GM19452 (cell line): ENCODE measurements at regions not wholly inside any gene's neighbourhood (a gene's known extent, or its start where the extent isn't known, plus 50 kb on each side); places are given as distances from the start of the nearest gene placed in this dataset.
A peak's percentile ranks its signal among the peaks of the same experiment; 100 is the strongest.

Source experiments
- ATAC-seq: cut with Tn5 transposase; IDR thresholded peaks from one replicate; pipeline ENCODE4 v1.9.1; 2021; ENCODE audit not compliant: unreplicated experiment

- ATAC-seq, result no peak
Measured at GRCh38 chr9:18208166-18209059, 265.5 kb upstream of the ADAMTSL1 start.

DNA sequence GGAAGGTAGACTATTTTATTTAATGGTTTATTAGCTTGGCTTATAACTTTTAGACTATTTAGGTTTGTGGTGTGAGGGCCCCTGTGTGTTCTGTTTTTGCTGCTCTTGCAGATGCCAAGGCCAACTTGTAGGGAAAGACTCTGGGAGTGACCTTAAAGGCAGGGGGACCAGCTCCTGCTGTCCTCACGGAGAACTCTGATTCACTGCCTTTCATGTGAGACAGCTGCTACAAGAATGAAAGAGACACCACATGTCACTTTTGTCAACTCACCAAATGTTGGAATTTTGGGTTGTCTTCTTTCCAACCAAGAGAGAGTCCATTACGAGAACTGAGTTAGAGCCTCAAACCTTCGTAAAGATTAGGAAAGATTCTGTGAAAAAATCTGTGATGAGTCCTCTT, 258.3 kb upstream of the ADAMTSL1 start:
- ATAC-seq, result no peak

DNA sequence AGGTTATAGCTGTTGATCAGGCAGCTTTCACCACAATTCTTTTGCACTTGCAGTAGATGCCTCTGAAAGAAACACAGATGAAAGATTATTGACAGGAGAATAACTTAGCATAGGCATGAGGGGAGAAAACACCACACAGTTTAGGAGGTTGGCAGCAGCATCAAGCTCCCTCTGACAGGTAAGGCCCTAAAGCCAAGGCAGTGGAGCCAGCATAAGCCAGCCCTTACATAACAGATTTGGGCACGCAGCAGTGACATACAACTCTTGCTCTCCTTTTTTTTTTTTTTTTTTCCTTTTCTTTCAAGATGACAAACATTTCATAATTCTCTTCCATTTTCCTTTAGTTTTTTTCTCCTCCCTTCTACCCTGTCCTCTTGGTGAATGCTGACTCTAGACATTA, 257.6 kb upstream of the ADAMTSL1 start:
- no peak for ATAC-seq

GRCh38 chr9:18228101-18228500, 245.9 kb upstream of the ADAMTSL1 start:
- ATAC-seq, result no peak

GRCh38 chr9:18229992-18230676, 243.8 kb upstream of the ADAMTSL1 start:
- no peak for ATAC-seq

- ATAC-seq, result no peak
Measured at GRCh38 chr9:18233311-18233710, 240.6 kb upstream of the ADAMTSL1 start.

- ATAC-seq, result no peak
Measured at GRCh38 chr9:18233776-18234445, 240.0 kb upstream of the ADAMTSL1 start.

DNA sequence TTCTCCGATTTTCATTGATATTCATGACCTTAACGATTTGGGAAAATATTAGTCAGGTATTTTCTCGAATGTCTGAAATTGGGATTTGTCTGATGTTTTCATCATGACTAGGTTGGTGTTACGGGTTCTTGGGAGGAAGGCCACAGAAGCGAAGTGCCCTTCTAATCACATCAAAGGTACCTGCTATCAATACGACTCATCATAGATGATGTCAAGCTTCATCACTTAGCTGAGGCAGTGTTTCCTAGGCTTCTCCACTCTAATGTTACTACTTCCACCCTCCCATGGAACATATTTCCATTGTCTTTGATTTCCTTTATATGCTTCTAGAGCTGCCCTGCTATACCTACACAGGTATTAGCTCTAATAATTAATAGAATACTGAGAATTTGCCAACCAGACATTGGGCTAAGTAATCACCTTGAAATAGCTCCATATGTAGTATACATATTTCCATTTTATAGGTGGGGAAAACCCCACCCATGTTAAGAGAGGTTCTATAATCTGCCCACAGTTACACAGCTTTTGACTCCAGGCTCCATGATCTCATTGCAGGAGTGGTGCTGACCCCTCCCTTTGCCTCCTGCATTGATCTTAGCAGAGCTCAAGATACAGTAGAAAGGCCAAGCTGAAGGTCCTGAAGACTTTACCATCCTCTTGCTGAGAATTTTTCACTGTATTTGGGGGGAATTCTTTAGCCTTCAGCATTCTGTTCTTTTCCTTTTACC, 238.6 kb upstream of the ADAMTSL1 start:
- ATAC-seq, result no peak

- no peak for ATAC-seq
Measured at GRCh38 chr9:18236336-18236735, 237.6 kb upstream of the ADAMTSL1 start.

DNA sequence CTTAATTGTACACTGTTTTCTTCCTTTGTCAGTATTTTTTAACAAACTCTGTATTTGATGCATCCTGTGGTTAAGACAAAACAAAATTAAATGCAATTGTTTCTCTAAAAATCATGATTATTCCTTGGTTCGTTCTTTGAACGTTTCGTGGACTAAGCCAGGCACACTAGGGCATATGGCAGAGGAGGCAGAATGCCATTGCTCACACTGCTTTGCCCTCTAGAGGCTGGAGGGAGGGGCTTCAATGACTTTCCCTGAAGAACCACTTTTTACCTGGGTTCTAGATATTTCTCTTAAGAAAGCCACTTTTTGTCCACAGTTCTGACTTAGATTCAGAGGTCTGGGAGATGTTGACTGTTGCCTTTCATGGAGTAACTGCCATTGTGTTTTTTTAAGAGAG, 236.2 kb upstream of the ADAMTSL1 start:
- no peak for ATAC-seq

DNA sequence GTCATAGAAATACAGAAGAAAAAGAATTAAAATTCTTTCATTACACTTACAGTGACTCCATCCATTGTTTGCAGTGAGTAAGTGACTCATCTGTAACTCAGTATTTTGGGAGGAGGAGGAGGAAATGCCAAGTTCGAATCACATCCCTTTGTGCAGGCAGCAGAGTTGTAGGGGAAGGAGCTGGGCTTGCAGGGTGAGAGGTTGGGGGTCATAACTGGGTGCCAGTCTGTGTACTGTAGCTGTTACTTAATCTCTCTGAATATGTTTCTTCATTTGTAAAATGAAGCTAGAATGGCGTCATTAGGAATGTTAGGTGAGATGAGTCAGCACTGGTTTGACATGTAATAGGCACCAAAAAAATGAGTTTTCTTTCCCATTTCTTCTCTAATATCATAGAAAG, 235.7 kb upstream of the ADAMTSL1 start:
- no peak for ATAC-seq

DNA sequence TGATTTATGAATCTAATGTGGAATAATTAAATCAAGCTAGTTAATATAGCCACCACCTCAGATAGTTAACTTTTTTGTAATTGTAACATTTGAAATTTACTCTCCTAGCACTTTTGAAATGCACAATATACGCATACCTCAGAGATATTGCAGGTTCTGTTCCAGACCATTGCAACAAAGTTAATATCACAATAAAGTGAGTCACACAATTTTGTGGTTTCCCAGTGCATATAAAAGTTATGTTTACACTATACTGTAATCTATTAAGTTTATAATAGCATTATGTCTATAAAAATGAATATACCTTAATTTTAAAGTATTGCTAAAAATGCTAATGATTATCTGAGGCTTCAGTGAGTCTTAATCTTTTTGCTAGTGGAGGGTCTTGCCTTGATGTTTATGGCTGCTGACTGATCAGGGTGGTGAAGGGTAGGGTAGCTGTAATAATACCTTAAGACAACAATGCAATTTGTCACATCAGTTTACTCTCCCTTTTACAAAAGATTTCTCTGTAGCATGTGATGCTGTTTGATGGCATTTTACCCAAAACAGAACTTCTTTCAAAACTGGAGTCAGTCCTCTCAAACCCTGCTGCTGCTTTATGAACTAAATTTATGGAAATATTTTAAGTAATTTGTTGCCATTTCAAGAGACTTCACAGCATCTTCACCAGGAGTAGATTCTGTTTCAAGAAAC, 235.1 kb upstream of the ADAMTSL1 start:
- no peak for ATAC-seq

- ATAC-seq, result no peak
Measured at GRCh38 chr9:18240213-18240612, 233.7 kb upstream of the ADAMTSL1 start.

DNA sequence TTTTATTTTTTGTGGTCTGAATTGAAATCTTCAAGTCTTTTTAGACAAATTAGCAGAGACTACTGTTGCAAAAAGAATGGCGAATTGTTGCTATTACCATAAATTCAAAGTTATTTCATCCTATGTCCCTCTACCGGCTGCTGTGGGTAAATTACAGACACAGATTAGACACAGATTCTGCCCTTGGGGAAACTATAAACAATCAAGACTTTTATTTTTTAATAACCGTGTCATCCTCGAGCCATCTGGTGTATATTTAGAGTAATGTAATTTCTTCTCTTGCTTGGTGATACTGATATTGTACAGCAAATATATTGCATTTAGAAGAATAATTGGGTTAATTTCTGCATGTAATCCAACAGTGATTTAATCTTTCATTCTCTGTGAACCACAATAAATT, 228.0 kb upstream of the ADAMTSL1 start:
- ATAC-seq, result no peak

GRCh38 chr9:18250053-18250452, 223.9 kb upstream of the ADAMTSL1 start:
- ATAC-seq, result no peak

GRCh38 chr9:18253950-18254349, 220.0 kb upstream of the ADAMTSL1 start:
- no peak for ATAC-seq

DNA sequence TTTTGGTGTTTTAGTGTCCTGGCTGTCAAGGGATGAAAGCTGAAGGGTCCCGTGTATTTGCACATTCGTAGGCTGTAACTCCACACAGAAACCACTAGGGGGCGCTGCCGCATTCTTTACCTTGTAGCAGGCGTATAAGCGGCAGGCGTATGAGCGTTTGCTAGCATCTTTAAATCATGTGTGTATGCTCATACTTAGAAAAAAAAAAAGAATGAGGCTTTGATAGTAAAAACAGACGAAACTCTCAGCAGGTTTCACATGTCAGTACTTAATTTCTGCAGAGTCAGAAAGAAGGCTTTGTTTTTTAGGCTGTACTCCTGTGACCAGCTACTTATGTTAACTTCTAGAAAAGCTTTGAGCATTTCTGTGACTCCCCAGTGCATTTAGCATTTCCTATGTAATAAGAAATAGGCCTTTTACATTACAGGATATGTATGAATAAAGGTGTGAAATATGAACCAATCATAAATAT, 218.8 kb upstream of the ADAMTSL1 start:
- peak; percentile 93 for ATAC-seq

- ATAC-seq, result no peak
Measured at GRCh38 chr9:18255747-18256146, 218.2 kb upstream of the ADAMTSL1 start.

- ATAC-seq, result no peak
Measured at GRCh38 chr9:18256568-18256967, 217.4 kb upstream of the ADAMTSL1 start.

DNA sequence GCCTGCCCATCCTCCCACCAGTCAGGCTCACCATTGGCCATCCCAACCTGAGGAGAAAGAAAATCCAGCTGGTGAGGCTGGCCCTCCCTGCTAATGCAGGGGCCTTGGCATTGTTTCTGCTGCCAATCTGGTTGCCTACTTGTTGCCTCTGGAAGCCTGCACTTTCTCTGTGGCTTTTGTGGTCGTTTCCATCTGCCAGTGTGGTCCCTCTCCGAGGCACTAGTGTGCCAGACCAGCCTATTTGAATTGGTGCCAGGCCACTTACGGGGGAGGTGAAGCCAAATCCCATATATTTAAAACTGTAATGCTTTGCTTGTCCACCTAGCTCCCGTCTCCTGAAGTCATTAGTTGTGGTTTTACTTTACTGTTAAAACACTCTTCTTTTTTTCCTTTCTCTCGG, 213.4 kb upstream of the ADAMTSL1 start:
- no peak for ATAC-seq
